GM18867 (cell line): ENCODE measurements at regions not wholly inside any gene's neighbourhood (a gene's known extent, or its start where the extent isn't known, plus 50 kb on each side); places are given as distances from the start of the nearest gene placed in this dataset.

Experiments
- ATAC-seq: cut with Tn5 transposase; IDR thresholded peaks from one replicate; pipeline ENCODE4 v1.9.1; 2021; ENCODE audit warnings: mild to moderate bottlenecking, moderate library complexity; ENCODE audit not compliant: unreplicated experiment

- no peak for ATAC-seq
Observed at GRCh38 chr3:55244247-55244646, 242.9 kb downstream of the WNT5A start.

- no peak for ATAC-seq
Observed at GRCh38 chr3:55243678-55244077, 243.4 kb downstream of the WNT5A start.

GRCh38 chr3:55242921-55243320, 244.2 kb downstream of the WNT5A start:
- no peak for ATAC-seq

- no peak for ATAC-seq
Observed at GRCh38 chr3:55241098-55241497, 246.0 kb downstream of the WNT5A start.

- ATAC-seq: no peak
Observed at GRCh38 chr3:55235416-55235815, 251.7 kb downstream of the WNT5A start.

GRCh38 chr3:55226696-55227095, 260.4 kb downstream of the WNT5A start:
- ATAC-seq: no peak

- ATAC-seq: no peak
Observed at GRCh38 chr3:55218577-55218976, 268.5 kb downstream of the WNT5A start.

GRCh38 chr3:55207744-55208143, 279.4 kb downstream of the WNT5A start:
- ATAC-seq: no peak

- ATAC-seq: no peak
Observed at GRCh38 chr3:55205990-55206389, 278.1 kb upstream of the LRTM1 start.

- no peak for ATAC-seq
Observed at GRCh38 chr3:55204417-55204816, 276.6 kb upstream of the LRTM1 start.

GRCh38 chr3:55203546-55203945, 275.7 kb upstream of the LRTM1 start:
- no peak for ATAC-seq

GRCh38 chr3:55203006-55203405, 275.1 kb upstream of the LRTM1 start:
- ATAC-seq: no peak

- no peak for ATAC-seq
Observed at GRCh38 chr3:55202326-55202725, 274.5 kb upstream of the LRTM1 start.

- ATAC-seq: no peak
Observed at GRCh38 chr3:55201779-55202178, 273.9 kb upstream of the LRTM1 start.

- ATAC-seq: no peak
Observed at GRCh38 chr3:55200906-55201305, 273.0 kb upstream of the LRTM1 start.

- no peak for ATAC-seq
Observed at GRCh38 chr3:55198554-55198953, 270.7 kb upstream of the LRTM1 start.

GRCh38 chr3:55197021-55197420, 269.2 kb upstream of the LRTM1 start:
- ATAC-seq: no peak

- ATAC-seq: no peak
Observed at GRCh38 chr3:55196495-55196894, 268.6 kb upstream of the LRTM1 start.

- ATAC-seq: no peak
Observed at GRCh38 chr3:55194376-55194775, 266.5 kb upstream of the LRTM1 start.

- ATAC-seq: no peak
Observed at GRCh38 chr3:55191911-55192775, 264.3 kb upstream of the LRTM1 start.

GRCh38 chr3:55190331-55190730, 262.5 kb upstream of the LRTM1 start:
- ATAC-seq: no peak

GRCh38 chr3:55189359-55189801, 261.5 kb upstream of the LRTM1 start:
- no peak for ATAC-seq

GRCh38 chr3:55185380-55185779, 257.5 kb upstream of the LRTM1 start:
- no peak for ATAC-seq
